Uterus (tissue), 3 donors: ENCODE measurements at regions not wholly inside any gene's neighbourhood (a gene's known extent, or its start where the extent isn't known, plus 50 kb on each side); places are given as distances from the start of the nearest gene placed in this dataset.
"Not testable (repeated sequence)": the region's sequence is repeated elsewhere in the genome, so short reads cannot be mapped to it uniquely, and the experiment has no call there.

Experiments used
- DNase-seq, 2 donors: peaks; one replicate each; pipeline ENCODE4 v3.0.0-alpha.2; 2019 to 2020
- H3K27ac ChIP-seq, 2 donors: fragments of 200-600 bp; sonication (generic); 1 replicate in 1 of 2; 2 replicates in 1 of 2; pipeline ENCODE4 v1.5.1; 2016 to 2018
- H3K27me3 ChIP-seq, 2 donors: fragments of 200-600 bp; sonication (generic); one replicate each; pipeline ENCODE4 v1.5.1; 2018 to 2019; ENCODE audit warnings: control low read depth in 1 of 2
- H3K36me3 ChIP-seq, 2 donors: fragments of 200-600 bp; sonication (generic); one replicate each; pipeline ENCODE4 v1.5.1; 2019; ENCODE audit warnings: control low read depth in 1 of 2
- H3K4me1 ChIP-seq, 2 donors: fragments of 200-600 bp; sonication (generic); one replicate each; pipeline ENCODE4 v1.5.1; 2018 to 2019; ENCODE audit warnings: control low read depth in 1 of 2
- H3K4me3 ChIP-seq, 2 donors: fragments of 200-600 bp; sonication (generic); 1 replicate in 1 of 2; 2 replicates in 1 of 2; pipeline ENCODE4 v1.5.1; 2018 to 2019; ENCODE audit warnings: mild to moderate bottlenecking in 1 of 2
- H3K9me3 ChIP-seq, 2 donors: fragments of 200-600 bp; sonication (generic); one replicate each; pipeline ENCODE4 v1.5.1; 2019; ENCODE audit warnings: control low read depth in 1 of 2
- CTCF ChIP-seq, 4 experiments: fragments of 200-600 bp in 2 of 4; fragments of 450-650 bp in 2 of 4; sonication (generic) in 2 of 4; IDR thresholded peaks; one replicate each; pipeline ENCODE4 v1.5.1; 2016 to 2019; ENCODE audit warnings: antibody characterized with exemption in 4 of 4, mild to moderate bottlenecking in 2 of 4, moderate library complexity in 1 of 4
- POLR2A ChIP-seq, 2 donors: fragments of 450-650 bp; IDR thresholded peaks; one replicate each; pipeline ENCODE4 v1.6.1; 2016; ENCODE audit warnings: antibody characterized with exemption in 2 of 2, mild to moderate bottlenecking in 1 of 2, moderate library complexity in 1 of 2
- intact Hi-C: fragments of 100-400 bp; cut with DNase I; formaldehyde crosslinking; loops from one replicate; pipeline ENCODE4 v1.15.1; 2023; ENCODE audit warnings: low total_unique reads
- donor health status: DM: yes; HTN: yes; CAD: no.

- Histone ChIP-seq H3K4me3 (no peak overlapping the region), H3K27me3 (no peaks in the 10 kb centered on the region), H3K36me3 (no peaks in the 10 kb centered on the region), H3K27ac (no peak overlapping the region), H3K4me1 (no peaks in the 10 kb centered on the region), H3K9me3 (peaks cover 0 to 4% of the 10 kb centered on the region in 2 donors)
- TF ChIP-seq POLR2A (IDR thresholded peaks at IDR 0.05): no peak
- no peak for TF ChIP-seq CTCF (IDR thresholded peaks at IDR 0.05)
- no peak for DNase-seq
- intact Hi-C loops: no loop called here
These were observed 132.4 kb downstream of the GOLGA6L6 start for GRCh38 chr15:20409247-20409646.

GRCh38 chr15:20407553-20407952 is 134.0 kb downstream of the GOLGA6L6 start:
- no peak overlapping the region for H3K27ac ChIP-seq
- DNase-seq: no peak
- H3K4me3 ChIP-seq: no peak overlapping the region
- intact Hi-C loops: no loop called here
- H3K36me3 ChIP-seq: no peaks in the 10 kb centered on the region
- peaks cover 0 to 4% of the 10 kb centered on the region in 2 donors for H3K9me3 ChIP-seq
- no peaks in the 10 kb centered on the region for H3K27me3 ChIP-seq
- H3K4me1 ChIP-seq: no peaks in the 10 kb centered on the region
- TF ChIP-seq CTCF (IDR thresholded peaks at IDR 0.05) (no peak), POLR2A (IDR thresholded peaks at IDR 0.05) (no peak)

DNA sequence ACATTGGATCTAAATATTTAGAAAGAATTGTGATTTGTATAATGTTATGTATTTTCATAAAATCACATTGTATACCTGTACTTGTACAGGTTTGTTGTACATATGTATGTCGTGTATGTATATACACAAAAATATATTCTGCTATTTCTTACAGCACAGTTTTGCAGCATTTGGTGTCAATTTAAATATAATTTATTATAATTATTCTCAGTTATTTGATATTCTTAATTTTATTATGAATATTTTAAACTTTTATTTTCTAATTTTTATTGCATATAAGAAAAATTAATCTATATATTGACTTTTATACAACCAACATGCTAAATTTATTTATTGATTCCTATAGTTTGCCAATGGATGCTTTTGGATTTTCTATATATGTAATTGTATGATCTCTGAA is 137.0 kb downstream of the GOLGA6L6 start:
- DNase-seq, H3K27ac ChIP-seq, H3K4me1 ChIP-seq, H3K9me3 ChIP-seq, intact Hi-C loops, H3K4me3 ChIP-seq, H3K27me3 ChIP-seq, H3K36me3 ChIP-seq: not testable (repeated sequence)

GRCh38 chr15:20402586-20402985 is 139.0 kb downstream of the GOLGA6L6 start:
- H3K9me3 ChIP-seq, intact Hi-C loops, DNase-seq: not testable (repeated sequence)

GRCh38 chr15:20401058-20401457 is 140.5 kb downstream of the GOLGA6L6 start:
- H3K27ac ChIP-seq, H3K4me3 ChIP-seq, intact Hi-C loops, H3K4me1 ChIP-seq, H3K36me3 ChIP-seq, H3K9me3 ChIP-seq, DNase-seq, H3K27me3 ChIP-seq: not testable (repeated sequence)

More at GRCh38 chr15:20402586-20402985, 139.0 kb downstream of the GOLGA6L6 start:
- H3K27ac ChIP-seq, H3K27me3 ChIP-seq, H3K4me1 ChIP-seq, H3K36me3 ChIP-seq, H3K4me3 ChIP-seq: not testable (repeated sequence)

- H3K36me3 ChIP-seq, H3K4me3 ChIP-seq, intact Hi-C loops, H3K9me3 ChIP-seq, H3K27me3 ChIP-seq, H3K4me1 ChIP-seq, DNase-seq, H3K27ac ChIP-seq: not testable (repeated sequence)
These were observed 142.9 kb downstream of the GOLGA6L6 start for GRCh38 chr15:20398680-20399079.

DNA sequence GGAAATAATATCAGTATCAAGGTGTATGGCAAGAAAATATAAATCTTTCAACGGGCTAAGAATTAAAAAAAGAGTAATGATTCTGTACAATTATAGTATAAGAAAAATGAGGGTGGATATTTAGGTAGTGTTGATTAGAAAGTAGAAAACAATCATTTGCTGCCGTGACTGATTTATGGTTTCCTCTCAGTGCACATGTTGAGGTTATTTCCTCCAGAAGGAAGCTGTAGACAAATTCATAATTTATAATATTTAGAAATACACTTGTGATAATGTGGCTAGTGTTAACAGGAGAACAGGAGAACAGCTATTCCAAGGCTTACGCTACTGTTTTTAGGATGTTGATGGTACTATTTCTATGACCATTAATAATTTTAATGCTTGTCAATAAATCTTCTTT is 153.4 kb downstream of the GOLGA6L6 start:
- H3K4me3 ChIP-seq, H3K4me1 ChIP-seq, H3K36me3 ChIP-seq, H3K9me3 ChIP-seq, DNase-seq, H3K27me3 ChIP-seq, H3K27ac ChIP-seq, intact Hi-C loops: not testable (repeated sequence)

DNA sequence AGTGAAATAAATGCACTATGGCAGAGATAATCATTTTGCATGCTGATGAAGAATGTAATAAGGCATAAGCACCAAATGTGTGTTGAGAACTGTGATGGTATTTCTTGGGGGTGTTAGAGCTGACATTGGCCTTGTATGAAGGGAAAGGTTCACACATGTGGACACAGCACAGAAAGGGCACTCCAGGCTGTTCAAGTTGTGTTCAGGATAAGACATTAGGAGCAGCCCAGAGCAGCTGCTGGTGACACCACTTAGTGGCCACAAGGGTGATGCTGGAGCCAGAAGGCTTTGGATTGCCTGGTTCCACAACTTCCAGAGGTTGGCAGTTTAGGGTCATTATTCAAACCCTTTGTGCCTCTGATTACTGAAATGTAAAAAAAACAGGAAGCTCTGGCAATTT is 155.4 kb downstream of the GOLGA6L6 start:
- H3K36me3 ChIP-seq: no peaks in the 10 kb centered on the region
- TF ChIP-seq POLR2A (IDR thresholded peaks at IDR 0.05) (no peak), CTCF (IDR thresholded peaks at IDR 0.05) (no peak)
- no peak overlapping the region for H3K27ac ChIP-seq
- no peak overlapping the region for H3K4me3 ChIP-seq
- H3K9me3 ChIP-seq: no peaks in the 10 kb centered on the region
- no peak for DNase-seq
- H3K4me1 ChIP-seq: no peaks in the 10 kb centered on the region
- no peaks in the 10 kb centered on the region for H3K27me3 ChIP-seq
- intact Hi-C loops: no loop called here

DNA sequence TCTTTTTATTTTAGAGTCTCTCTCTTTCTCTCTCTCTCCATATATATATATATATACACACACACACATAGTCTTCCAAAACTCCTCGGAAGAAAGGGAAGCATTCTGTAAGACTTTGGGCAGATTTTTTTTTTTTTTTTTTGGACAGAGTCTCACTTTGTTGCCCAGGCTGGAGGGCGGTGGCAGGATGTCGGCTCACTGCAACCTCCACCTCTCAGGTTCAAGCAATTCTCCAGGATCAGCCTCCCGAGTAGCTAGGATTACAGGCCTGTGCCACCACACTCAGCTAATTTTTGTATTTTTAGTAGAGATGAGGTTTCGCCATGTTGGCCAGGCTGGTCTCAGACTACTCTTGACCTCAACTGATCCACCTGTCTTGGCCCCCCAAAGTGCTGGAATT is 161.4 kb downstream of the GOLGA6L6 start:
- DNase-seq, H3K36me3 ChIP-seq, H3K9me3 ChIP-seq, H3K27me3 ChIP-seq, H3K27ac ChIP-seq, intact Hi-C loops, H3K4me1 ChIP-seq, H3K4me3 ChIP-seq: not testable (repeated sequence)
